ENCODE measurements at regions not wholly inside any gene's neighbourhood (a gene's known extent, or its start where the extent isn't known, plus 50 kb on each side); places are given as distances from the start of the nearest gene placed in this dataset.

- TF ChIP-seq IRF1 (CRISPR knock-in tag; IDR thresholded peaks at IDR 0.05; ENCODE audit: borderline replicate concordance) (no peak), IRF2 (CRISPR knock-in tag; IDR thresholded peaks at IDR 0.05) (no peak), STAG1 (CRISPR knock-in tag; IDR thresholded peaks at IDR 0.05; ENCODE audit: borderline replicate concordance) (no peak), EZH2 (IDR thresholded peaks at IDR 0.05; ENCODE audit: borderline replicate concordance, low read depth, low read length) (no peak)
These were observed 89.1 kb upstream of the PHACTR3 start for GRCh38 chr20:59515013-59515905.

Measured in K562 (cell line).